ENCODE measurements at regions not wholly inside any gene's neighbourhood (a gene's known extent, or its start where the extent isn't known, plus 50 kb on each side); places are given as distances from the start of the nearest gene placed in this dataset.

DNA sequence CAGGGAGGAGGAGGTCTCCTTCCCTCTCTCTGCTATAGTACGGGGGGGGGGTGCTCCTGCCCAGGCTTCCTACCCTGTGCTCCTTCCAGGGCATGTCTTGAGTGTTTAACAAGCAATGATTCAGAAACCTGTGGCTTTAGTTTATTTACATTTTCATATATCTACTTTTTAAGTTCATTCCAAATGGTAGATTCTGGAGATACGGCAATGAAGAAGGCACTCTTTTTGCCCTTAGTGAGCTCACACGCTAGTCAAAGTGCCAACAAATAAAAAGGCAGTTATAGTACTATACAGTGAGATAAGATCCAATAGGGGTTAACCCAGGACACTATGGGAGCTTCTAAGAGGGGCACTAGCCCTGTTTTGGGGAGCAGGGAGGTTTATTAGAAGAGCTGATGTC lies 169.3 kb upstream of the CACNA1E start:
- no peaks in the 10 kb centered on the region for H3F3A ChIP-seq (ENCODE audit: insufficient read depth, low read length)
- no peaks in the 10 kb centered on the region for H3K79me2 ChIP-seq (ENCODE audit: low read length)
- no peak overlapping the region for H2AFZ ChIP-seq (ENCODE audit: low read length)
- no peak overlapping the region for H3K4me3 ChIP-seq (ENCODE audit: low read length)
- peaks cover 25% of the 10 kb centered on the region; the same call in 1 of the 2 replicates for H3K27me3 ChIP-seq (replicated peaks; ENCODE audit: insufficient read depth, low read length)
- H3K4me2 ChIP-seq (ENCODE audit: low read depth, low read length): no peak overlapping the region
- H3K36me3 ChIP-seq (replicated peaks; ENCODE audit: insufficient read depth, low read length): no peaks in the 10 kb centered on the region
- no peaks in the 10 kb centered on the region for H3K9me3 ChIP-seq (replicated peaks; ENCODE audit: insufficient read depth, low read length)
- no peaks in the 10 kb centered on the region for H4K20me1 ChIP-seq (ENCODE audit: insufficient read depth, low read length)
- H3K4me1 ChIP-seq (ENCODE audit: low read length): no peaks in the 10 kb centered on the region
- DNase-seq: no peak
- H3K27ac ChIP-seq (ENCODE audit: low read length): no peak overlapping the region
- H3K9me2 ChIP-seq (replicated peaks; ENCODE audit: insufficient read depth, low read length): no peaks in the 10 kb centered on the region
- H3K9ac ChIP-seq (ENCODE audit: low read length): no peak overlapping the region
- TF ChIP-seq, protein P1, sequence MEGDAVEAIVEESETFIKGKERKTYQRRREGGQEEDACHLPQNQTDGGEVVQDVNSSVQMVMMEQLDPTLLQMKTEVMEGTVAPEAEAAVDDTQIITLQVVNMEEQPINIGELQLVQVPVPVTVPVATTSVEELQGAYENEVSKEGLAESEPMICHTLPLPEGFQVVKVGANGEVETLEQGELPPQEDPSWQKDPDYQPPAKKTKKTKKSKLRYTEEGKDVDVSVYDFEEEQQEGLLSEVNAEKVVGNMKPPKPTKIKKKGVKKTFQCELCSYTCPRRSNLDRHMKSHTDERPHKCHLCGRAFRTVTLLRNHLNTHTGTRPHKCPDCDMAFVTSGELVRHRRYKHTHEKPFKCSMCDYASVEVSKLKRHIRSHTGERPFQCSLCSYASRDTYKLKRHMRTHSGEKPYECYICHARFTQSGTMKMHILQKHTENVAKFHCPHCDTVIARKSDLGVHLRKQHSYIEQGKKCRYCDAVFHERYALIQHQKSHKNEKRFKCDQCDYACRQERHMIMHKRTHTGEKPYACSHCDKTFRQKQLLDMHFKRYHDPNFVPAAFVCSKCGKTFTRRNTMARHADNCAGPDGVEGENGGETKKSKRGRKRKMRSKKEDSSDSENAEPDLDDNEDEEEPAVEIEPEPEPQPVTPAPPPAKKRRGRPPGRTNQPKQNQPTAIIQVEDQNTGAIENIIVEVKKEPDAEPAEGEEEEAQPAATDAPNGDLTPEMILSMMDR (IDR thresholded peaks at IDR 0.05; ENCODE audit: low read length): no peak
- no peak for TF ChIP-seq EZH2phosphoT487 (IDR thresholded peaks at IDR 0.05; ENCODE audit: low read length)
- TF ChIP-seq EZH2 (optimal IDR thresholded peaks at IDR 0.05; ENCODE audit: low read depth, low read length): no peak

DNA sequence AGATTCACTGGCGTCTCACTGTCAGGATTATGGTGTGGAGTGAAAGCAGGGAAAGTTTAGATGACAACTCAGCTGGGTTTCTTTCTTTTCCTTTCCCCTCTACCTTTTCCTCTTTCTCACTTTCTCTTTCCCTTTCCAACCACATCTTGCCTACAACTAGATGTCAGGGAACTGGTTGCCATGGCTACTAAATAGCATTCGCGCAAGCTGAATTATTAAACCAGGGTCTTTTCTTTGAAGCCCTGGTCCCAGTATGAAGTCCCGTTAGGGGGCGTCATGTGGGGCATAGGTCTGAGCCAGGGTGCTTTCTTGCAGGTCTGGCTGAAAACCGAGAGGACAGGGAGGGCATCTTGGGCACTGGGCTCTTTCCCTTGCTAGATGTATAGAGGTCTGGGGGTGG lies 168.4 kb upstream of the CACNA1E start:
- Histone ChIP-seq H3K9me2 (replicated peaks; ENCODE audit: insufficient read depth, low read length) (no peaks in the 10 kb centered on the region), H3K4me3 (ENCODE audit: low read length) (no peak overlapping the region), H3K36me3 (replicated peaks; ENCODE audit: insufficient read depth, low read length) (no peaks in the 10 kb centered on the region), H3K79me2 (ENCODE audit: low read length) (no peaks in the 10 kb centered on the region), H3K27ac (ENCODE audit: low read length) (no peak overlapping the region), H3F3A (ENCODE audit: insufficient read depth, low read length) (no peaks in the 10 kb centered on the region), H3K4me1 (ENCODE audit: low read length) (no peaks in the 10 kb centered on the region), H4K20me1 (ENCODE audit: insufficient read depth, low read length) (no peaks in the 10 kb centered on the region), H3K9ac (ENCODE audit: low read length) (no peak overlapping the region), H3K27me3 (replicated peaks; ENCODE audit: insufficient read depth, low read length) (peaks cover 25% of the 10 kb centered on the region; the same call in 1 of the 2 replicates), H3K4me2 (ENCODE audit: low read depth, low read length) (no peak overlapping the region), H3K9me3 (replicated peaks; ENCODE audit: insufficient read depth, low read length) (no peaks in the 10 kb centered on the region), H2AFZ (ENCODE audit: low read length) (no peak overlapping the region)
- no peak for TF ChIP-seq EZH2 (optimal IDR thresholded peaks at IDR 0.05; ENCODE audit: low read depth, low read length)
- no peak for TF ChIP-seq EZH2phosphoT487 (IDR thresholded peaks at IDR 0.05; ENCODE audit: low read length)
- TF ChIP-seq, protein P1 (IDR thresholded peaks at IDR 0.05; ENCODE audit: low read length): no peak
- DNase-seq: no peak

DNA sequence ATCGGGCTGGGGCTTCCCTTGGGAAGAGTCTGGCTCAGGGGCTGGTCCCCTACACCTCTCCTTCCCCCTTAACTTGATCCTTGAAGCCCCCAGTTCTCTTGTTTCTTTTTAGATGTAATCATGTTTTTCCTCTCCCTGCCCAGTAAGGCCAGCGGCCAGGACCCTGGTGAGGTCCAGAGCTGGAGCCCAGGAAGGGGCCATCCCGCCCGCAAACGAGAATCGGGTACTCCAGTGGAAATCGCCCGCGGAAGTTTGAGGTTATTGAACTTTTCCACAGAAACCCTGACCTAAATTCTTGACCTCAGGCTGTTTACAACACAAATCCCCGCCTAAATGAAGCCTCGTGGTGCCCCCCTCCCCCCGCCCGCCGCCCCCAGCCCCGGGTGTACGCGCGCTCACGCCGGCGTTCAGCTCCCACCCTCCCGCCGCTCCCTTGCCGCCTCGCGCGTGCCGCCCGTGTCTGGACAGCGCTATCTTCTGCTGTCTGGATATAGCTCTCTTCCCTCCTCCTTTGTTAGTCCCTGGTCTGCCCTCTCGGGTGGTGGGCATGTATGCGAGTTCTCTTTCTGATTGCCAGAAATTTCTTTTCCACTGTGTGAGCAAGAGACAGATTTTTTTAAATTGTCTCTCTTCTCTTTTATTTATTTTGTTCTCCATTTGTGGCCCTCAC lies 165.9 kb upstream of the CACNA1E start:
- Histone ChIP-seq H2AFZ (ENCODE audit: low read length) (no peak overlapping the region), H3K4me1 (ENCODE audit: low read length) (no peaks in the 10 kb centered on the region), H3K79me2 (ENCODE audit: low read length) (no peaks in the 10 kb centered on the region), H4K20me1 (ENCODE audit: insufficient read depth, low read length) (no peaks in the 10 kb centered on the region), H3F3A (ENCODE audit: insufficient read depth, low read length) (no peaks in the 10 kb centered on the region), H3K4me3 (ENCODE audit: low read length) (no peak overlapping the region), H3K9me3 (replicated peaks; ENCODE audit: insufficient read depth, low read length) (no peaks in the 10 kb centered on the region), H3K4me2 (ENCODE audit: low read depth, low read length) (no peak overlapping the region), H3K27me3 (replicated peaks; ENCODE audit: insufficient read depth, low read length) (peaks cover 25% of the 10 kb centered on the region; the same call in 1 of the 2 replicates), H3K9ac (ENCODE audit: low read length) (no peak overlapping the region), H3K27ac (ENCODE audit: low read length) (no peak overlapping the region), H3K36me3 (replicated peaks; ENCODE audit: insufficient read depth, low read length) (no peaks in the 10 kb centered on the region), H3K9me2 (replicated peaks; ENCODE audit: insufficient read depth, low read length) (no peaks in the 10 kb centered on the region)
- TF ChIP-seq, protein P1 (IDR thresholded peaks at IDR 0.05; ENCODE audit: low read length): no peak
- TF ChIP-seq EZH2 (optimal IDR thresholded peaks at IDR 0.05; ENCODE audit: low read depth, low read length) (no peak), EZH2phosphoT487 (IDR thresholded peaks at IDR 0.05; ENCODE audit: low read length) (no peak)
- DNase-seq: no peak

All from MM.1S (cell line).